ENCODE measurements at regions not wholly inside any gene's neighbourhood (a gene's known extent, or its start where the extent isn't known, plus 50 kb on each side); places are given as distances from the start of the nearest gene placed in this dataset.

DNA sequence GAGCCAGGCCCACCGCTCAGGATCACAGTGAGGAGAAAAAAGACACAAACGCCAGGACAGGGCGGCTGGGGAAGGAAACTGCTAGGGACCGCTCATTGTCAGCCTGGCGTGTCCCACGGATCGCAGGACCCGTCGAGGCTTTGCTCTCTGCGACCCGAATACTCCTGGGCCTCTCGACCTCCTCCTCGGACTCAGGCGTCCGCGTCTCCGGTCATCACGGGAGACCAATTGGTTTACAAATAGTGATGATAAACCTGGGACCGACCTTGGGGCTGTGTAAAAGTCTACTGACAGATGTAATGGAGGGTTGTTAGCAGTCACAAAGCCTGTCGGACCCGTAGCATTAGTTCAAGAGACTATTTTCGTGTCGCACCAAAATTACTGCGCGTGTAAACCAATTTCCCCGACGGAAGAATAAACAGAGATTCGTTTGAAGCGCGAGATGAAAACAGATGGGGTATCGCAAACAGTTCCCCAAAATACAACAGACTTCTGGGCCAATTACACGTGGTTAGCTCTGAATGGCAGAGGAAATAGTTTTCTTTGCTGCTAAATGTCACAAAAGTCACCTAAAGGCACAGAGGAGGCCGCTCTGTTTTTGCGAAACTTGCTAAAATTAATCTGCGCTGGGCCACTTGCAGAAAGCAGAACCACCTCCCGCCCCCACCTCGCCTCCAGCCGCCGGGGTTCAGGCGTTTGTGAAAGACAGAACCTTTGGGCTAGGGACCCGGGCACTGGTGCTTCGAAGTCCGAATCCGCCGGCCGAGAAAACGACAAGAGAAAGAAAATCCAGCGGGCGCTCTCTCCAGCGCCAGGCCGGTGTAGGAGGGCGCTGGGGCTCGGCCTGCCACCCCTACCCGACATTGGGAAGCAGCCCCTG, 67.6 kb downstream of the FOXD1 start:
- TF ChIP-seq, protein P1, sequence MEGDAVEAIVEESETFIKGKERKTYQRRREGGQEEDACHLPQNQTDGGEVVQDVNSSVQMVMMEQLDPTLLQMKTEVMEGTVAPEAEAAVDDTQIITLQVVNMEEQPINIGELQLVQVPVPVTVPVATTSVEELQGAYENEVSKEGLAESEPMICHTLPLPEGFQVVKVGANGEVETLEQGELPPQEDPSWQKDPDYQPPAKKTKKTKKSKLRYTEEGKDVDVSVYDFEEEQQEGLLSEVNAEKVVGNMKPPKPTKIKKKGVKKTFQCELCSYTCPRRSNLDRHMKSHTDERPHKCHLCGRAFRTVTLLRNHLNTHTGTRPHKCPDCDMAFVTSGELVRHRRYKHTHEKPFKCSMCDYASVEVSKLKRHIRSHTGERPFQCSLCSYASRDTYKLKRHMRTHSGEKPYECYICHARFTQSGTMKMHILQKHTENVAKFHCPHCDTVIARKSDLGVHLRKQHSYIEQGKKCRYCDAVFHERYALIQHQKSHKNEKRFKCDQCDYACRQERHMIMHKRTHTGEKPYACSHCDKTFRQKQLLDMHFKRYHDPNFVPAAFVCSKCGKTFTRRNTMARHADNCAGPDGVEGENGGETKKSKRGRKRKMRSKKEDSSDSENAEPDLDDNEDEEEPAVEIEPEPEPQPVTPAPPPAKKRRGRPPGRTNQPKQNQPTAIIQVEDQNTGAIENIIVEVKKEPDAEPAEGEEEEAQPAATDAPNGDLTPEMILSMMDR (IDR thresholded peaks at IDR 0.05; ENCODE audit: borderline replicate concordance, insufficient read depth, low read depth, low read length): no peak
- H3K4me3 ChIP-seq (ENCODE audit: low read depth, low read length): no peak overlapping the region

DNA sequence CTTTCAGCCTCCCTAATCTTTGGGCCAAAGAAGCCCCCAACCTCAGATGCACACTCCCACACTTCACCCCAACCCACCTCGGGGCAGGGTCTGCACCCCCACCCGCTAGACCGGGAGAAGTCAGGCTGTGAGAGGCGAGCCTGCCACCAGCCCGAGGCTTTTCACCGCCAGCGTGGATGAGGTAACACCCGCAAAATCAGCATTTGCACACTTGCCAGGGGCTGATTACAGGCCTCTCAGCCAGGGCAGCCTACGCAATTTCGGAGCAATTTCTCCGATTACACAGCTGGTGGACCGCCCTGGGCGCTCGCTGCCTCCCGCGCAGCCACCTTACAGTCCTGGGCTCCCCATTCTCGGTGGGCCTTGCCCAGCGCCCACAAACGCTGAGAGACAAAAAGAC, 68.5 kb downstream of the FOXD1 start:
- TF ChIP-seq, protein P1 (IDR thresholded peaks at IDR 0.05; ENCODE audit: borderline replicate concordance, insufficient read depth, low read depth, low read length): no peak
- no peak overlapping the region for H3K4me3 ChIP-seq (ENCODE audit: low read depth, low read length)

DNA sequence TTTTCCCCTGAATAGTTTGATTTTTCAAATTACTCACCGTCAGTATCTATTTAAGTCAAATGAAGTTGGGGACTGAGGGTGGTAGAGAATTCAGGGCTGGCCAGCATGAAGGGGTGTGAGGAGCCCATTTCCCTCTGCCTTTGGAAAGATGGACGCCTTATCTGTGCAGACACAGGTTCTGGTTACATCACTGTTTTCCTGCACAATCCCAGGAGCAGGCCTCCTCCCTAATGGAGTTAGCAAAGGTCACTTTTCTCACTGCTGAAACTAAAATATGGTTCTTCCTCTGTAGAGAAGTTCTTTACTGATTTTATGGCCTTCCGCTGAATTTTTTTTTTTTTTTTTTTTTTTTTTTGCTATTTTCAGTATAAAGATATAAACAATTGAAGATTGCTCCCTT, 69.1 kb downstream of the FOXD1 start:
- TF ChIP-seq, protein P1 (IDR thresholded peaks at IDR 0.05; ENCODE audit: borderline replicate concordance, insufficient read depth, low read depth, low read length): no peak
- H3K4me3 ChIP-seq (ENCODE audit: low read depth, low read length): no peak overlapping the region

DNA sequence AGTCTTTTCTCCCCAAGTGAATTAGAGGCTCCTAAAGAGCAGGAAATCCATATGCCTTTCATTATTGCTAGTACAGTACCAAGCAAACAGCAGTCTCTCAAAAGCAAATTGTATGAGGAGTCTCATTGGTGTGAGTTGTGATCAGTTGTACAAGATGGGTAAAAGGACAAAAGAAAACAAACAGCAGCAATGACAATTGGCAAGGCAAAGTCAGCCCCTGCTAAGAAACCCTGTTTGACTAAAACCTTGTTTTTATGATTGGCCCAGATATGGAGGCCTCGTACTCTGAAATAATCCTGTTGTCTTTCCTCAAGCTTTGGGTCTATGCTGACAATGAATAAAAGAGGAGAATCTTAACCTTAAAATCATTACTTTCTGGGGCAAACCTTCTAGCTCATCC, 69.8 kb downstream of the FOXD1 start:
- no peak overlapping the region for H3K4me3 ChIP-seq (ENCODE audit: low read depth, low read length)
- TF ChIP-seq, protein P1 (IDR thresholded peaks at IDR 0.05; ENCODE audit: borderline replicate concordance, insufficient read depth, low read depth, low read length): no peak

DNA sequence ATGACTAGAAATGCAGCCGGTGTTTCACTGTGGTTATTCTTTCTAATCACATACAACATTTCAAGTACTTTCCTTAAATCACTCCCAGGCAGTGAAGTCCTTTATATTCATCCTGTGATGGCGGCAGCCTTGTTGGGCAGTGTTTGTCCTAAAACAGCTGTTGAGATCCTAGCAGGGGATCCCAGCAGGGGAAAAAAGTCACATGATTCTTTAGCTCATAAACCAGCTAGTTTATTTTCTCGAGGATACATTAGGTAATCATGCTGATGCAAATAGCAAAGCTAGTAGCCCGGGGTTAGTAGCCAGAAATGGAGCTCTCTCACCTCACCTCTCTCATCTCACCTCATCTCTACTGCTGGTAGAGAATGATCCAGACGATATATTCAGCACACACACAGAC, 70.5 kb downstream of the FOXD1 start:
- H3K4me3 ChIP-seq (ENCODE audit: low read depth, low read length): no peak overlapping the region
- TF ChIP-seq, protein P1 (IDR thresholded peaks at IDR 0.05; ENCODE audit: borderline replicate concordance, insufficient read depth, low read depth, low read length): no peak

DNA sequence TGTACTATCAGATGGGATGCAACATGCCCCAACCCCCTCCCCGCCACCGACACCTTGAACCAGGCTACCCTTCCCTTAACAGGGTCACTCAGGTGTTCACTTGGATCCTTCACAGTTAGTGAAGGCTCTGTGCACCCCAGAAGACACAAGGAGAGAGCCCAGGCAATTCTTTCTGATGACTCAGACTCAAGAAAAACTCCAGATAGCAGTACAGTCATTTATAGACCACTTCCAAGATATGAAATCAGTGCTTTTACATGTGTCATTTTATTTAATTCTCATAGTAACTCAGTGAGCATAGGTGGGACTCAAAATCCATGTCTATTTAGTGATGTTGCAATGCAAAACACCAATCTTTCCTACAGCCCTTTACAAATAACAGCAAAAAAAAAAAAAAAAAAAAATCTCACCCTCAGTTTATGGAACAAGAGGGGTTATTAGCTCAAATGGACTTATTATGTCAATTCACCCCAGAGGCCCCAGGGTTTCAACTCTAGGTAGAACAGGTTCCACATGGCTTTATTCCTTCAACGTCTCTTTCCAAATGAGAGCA, 71.9 kb downstream of the FOXD1 start:
- TF ChIP-seq, protein P1 (IDR thresholded peaks at IDR 0.05; ENCODE audit: borderline replicate concordance, insufficient read depth, low read depth, low read length): no peak
- H3K4me3 ChIP-seq (ENCODE audit: low read depth, low read length): no peak overlapping the region

DNA sequence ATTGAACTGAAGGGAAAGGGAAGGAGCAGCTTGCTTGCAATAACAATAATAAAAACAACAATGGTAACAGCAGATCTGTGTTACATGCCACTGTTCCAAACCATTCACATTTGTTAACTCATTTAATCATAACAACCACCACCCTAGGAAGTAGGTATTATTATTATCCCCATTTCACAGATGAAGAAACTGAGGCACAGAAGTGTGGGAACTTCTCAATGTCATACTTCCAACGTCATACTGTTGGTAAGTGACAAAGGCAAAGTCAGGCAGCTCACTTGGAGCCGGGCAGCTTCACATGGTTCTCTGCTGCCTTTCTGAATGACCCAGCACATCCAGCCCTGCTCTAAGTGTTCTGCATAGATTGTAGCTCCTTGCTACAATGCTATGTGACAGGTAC, 72.6 kb downstream of the FOXD1 start:
- TF ChIP-seq, protein P1 (IDR thresholded peaks at IDR 0.05; ENCODE audit: borderline replicate concordance, insufficient read depth, low read depth, low read length): no peak
- no peak overlapping the region for H3K4me3 ChIP-seq (ENCODE audit: low read depth, low read length)
